IMR-90 (cell line): ENCODE measurements at regions not wholly inside any gene's neighbourhood (a gene's known extent, or its start where the extent isn't known, plus 50 kb on each side); places are given as distances from the start of the nearest gene placed in this dataset.
A peak's percentile ranks its signal among the peaks of the same experiment; 100 is the strongest.

Source experiments
- BHLHE40 ChIP-seq: fragments of 150-350 bp; IDR thresholded peaks from 2 replicates; pipeline ENCODE4 v1.6.1; 2016; ENCODE audit warnings: mild to moderate bottlenecking, low read depth, low read length
- CEBPB ChIP-seq: IDR thresholded peaks from 2 replicates; pipeline ENCODE4 v1.6.1; 2012; ENCODE audit warnings: low read depth, low read length, improper control_type of control experiment
- FOS ChIP-seq: fragments of 150-350 bp; IDR thresholded peaks from 2 replicates; pipeline ENCODE4 v1.6.1; 2016; ENCODE audit warnings: low read depth, low read length
- MAFK ChIP-seq: IDR thresholded peaks from 2 replicates; pipeline ENCODE4 v1.6.1; 2012; ENCODE audit warnings: low read depth, low read length, improper control_type of control experiment
- NFE2L2 ChIP-seq: fragments of 150-350 bp; IDR thresholded peaks from 2 replicates; pipeline ENCODE4 v1.6.1; 2016; ENCODE audit warnings: low read depth, mild to moderate bottlenecking, low read length
- POLR2A ChIP-seq: IDR thresholded peaks from 2 replicates; pipeline ENCODE4 v1.6.1; 2012; ENCODE audit warnings: mild to moderate bottlenecking, low read depth, low read length
- RAD21 ChIP-seq: IDR thresholded peaks from 2 replicates; pipeline ENCODE4 v1.6.1; 2012; ENCODE audit warnings: low read length, improper control_type of control experiment
- RCOR1 ChIP-seq: IDR thresholded peaks from 2 replicates; pipeline ENCODE4 v1.6.1; 2012; ENCODE audit warnings: mild to moderate bottlenecking, low read length, improper control_type of control experiment; ENCODE audit not compliant: insufficient replicate concordance
- RFX5 ChIP-seq: IDR thresholded peaks from 2 replicates; pipeline ENCODE4 v1.8.0; 2012; ENCODE audit warnings: low read depth, mild to moderate bottlenecking, low read length, moderate library complexity
- SMC3 ChIP-seq: fragments of 150-350 bp; IDR thresholded peaks from 2 replicates; pipeline ENCODE4 v1.6.1; 2016; ENCODE audit warnings: low read depth, mild to moderate bottlenecking, antibody characterized with exemption, low read length, moderate library complexity
- TF ChIP-seq, protein P1 (sequence below): conservative IDR thresholded peaks from 2 replicates; pipeline ENCODE4 v1.5.1; 2012; ENCODE audit warnings: mild to moderate bottlenecking, low read depth, low read length, improper control_type of control experiment
- TF ChIP-seq, protein P2 (sequence below): fragments of 150-350 bp; IDR thresholded peaks from 2 replicates; pipeline ENCODE4 v1.6.1; 2017; ENCODE audit warnings: mild to moderate bottlenecking, antibody characterized with exemption, low read length, low read depth
- TF ChIP-seq, protein P3 (sequence below): fragments of 150-350 bp; IDR thresholded peaks from 2 replicates; pipeline ENCODE4 v1.6.1; 2016; ENCODE audit warnings: low read depth, mild to moderate bottlenecking, low read length, moderate library complexity, borderline replicate concordance

- TF ChIP-seq, protein P1, sequence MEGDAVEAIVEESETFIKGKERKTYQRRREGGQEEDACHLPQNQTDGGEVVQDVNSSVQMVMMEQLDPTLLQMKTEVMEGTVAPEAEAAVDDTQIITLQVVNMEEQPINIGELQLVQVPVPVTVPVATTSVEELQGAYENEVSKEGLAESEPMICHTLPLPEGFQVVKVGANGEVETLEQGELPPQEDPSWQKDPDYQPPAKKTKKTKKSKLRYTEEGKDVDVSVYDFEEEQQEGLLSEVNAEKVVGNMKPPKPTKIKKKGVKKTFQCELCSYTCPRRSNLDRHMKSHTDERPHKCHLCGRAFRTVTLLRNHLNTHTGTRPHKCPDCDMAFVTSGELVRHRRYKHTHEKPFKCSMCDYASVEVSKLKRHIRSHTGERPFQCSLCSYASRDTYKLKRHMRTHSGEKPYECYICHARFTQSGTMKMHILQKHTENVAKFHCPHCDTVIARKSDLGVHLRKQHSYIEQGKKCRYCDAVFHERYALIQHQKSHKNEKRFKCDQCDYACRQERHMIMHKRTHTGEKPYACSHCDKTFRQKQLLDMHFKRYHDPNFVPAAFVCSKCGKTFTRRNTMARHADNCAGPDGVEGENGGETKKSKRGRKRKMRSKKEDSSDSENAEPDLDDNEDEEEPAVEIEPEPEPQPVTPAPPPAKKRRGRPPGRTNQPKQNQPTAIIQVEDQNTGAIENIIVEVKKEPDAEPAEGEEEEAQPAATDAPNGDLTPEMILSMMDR = no peak
- no peak for TF ChIP-seq RCOR1
- TF ChIP-seq RAD21 = no peak
- TF ChIP-seq POLR2A = no peak
- peak; percentile 98 for TF ChIP-seq MAFK
- TF ChIP-seq CEBPB = no peak
- no peak for TF ChIP-seq RFX5
- TF ChIP-seq SMC3 = no peak
- no peak for TF ChIP-seq BHLHE40
- TF ChIP-seq NFE2L2 = peak; percentile 95
- TF ChIP-seq, protein P2, sequence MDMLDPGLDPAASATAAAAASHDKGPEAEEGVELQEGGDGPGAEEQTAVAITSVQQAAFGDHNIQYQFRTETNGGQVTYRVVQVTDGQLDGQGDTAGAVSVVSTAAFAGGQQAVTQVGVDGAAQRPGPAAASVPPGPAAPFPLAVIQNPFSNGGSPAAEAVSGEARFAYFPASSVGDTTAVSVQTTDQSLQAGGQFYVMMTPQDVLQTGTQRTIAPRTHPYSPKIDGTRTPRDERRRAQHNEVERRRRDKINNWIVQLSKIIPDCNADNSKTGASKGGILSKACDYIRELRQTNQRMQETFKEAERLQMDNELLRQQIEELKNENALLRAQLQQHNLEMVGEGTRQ = no peak
- TF ChIP-seq FOS = no peak
- TF ChIP-seq, protein P3, sequence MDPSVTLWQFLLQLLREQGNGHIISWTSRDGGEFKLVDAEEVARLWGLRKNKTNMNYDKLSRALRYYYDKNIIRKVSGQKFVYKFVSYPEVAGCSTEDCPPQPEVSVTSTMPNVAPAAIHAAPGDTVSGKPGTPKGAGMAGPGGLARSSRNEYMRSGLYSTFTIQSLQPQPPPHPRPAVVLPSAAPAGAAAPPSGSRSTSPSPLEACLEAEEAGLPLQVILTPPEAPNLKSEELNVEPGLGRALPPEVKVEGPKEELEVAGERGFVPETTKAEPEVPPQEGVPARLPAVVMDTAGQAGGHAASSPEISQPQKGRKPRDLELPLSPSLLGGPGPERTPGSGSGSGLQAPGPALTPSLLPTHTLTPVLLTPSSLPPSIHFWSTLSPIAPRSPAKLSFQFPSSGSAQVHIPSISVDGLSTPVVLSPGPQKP = no peak
Observed at GRCh38 chr5:167937635-167937998, 353.8 kb upstream of the WWC1 start.
